HFF-Myc (cell line): ENCODE measurements at regions not wholly inside any gene's neighbourhood (a gene's known extent, or its start where the extent isn't known, plus 50 kb on each side); places are given as distances from the start of the nearest gene placed in this dataset.

ENCODE experiments used
- DNase-seq: peaks from one replicate; pipeline ENCODE4 v3.0.0-alpha.2; 2011; ENCODE audit warnings: low read depth; ENCODE audit errors: extremely low read depth
- H3K4me3 ChIP-seq: replicated peaks from 2 replicates; pipeline ENCODE4 v1.5.1; 2011; ENCODE audit warnings: low read depth, mild to moderate bottlenecking, control low read depth, low read length
- CTCF ChIP-seq: IDR thresholded peaks from 2 replicates; pipeline ENCODE4 v1.5.1; 2012; ENCODE audit warnings: mild to moderate bottlenecking, low read depth, low read length, control low read depth; ENCODE audit errors: missing control alignments

GRCh38 chr1:186775881-186776560 lies 52.7 kb upstream of the PLA2G4A start:
- DNase-seq, result no peak
- no peak for TF ChIP-seq CTCF
- no peak overlapping the region for H3K4me3 ChIP-seq

GRCh38 chr1:186775036-186775435 lies 53.7 kb upstream of the PLA2G4A start:
- H3K4me3 ChIP-seq, result no peak overlapping the region
- no peak for TF ChIP-seq CTCF
- no peak for DNase-seq

GRCh38 chr1:186772228-186772627 lies 56.5 kb upstream of the PLA2G4A start:
- TF ChIP-seq CTCF, result no peak
- H3K4me3 ChIP-seq, result no peak overlapping the region
- DNase-seq, result no peak

- H3K4me3 ChIP-seq, result no peak overlapping the region
- TF ChIP-seq CTCF, result no peak
- DNase-seq, result no peak
Observed at GRCh38 chr1:186770421-186770820, 58.3 kb upstream of the PLA2G4A start.

- no peak for TF ChIP-seq CTCF
- no peak overlapping the region for H3K4me3 ChIP-seq
- no peak for DNase-seq
Observed at GRCh38 chr1:186768906-186769305, 59.8 kb upstream of the PLA2G4A start.

GRCh38 chr1:186765446-186765845 lies 63.3 kb upstream of the PLA2G4A start:
- H3K4me3 ChIP-seq, result no peak overlapping the region
- TF ChIP-seq CTCF, result no peak
- no peak for DNase-seq

GRCh38 chr1:186763107-186763506 lies 65.6 kb upstream of the PLA2G4A start:
- TF ChIP-seq CTCF, result no peak
- no peak overlapping the region for H3K4me3 ChIP-seq
- DNase-seq, result no peak
